ENCODE measurements at regions not wholly inside any gene's neighbourhood (a gene's known extent, or its start where the extent isn't known, plus 50 kb on each side); places are given as distances from the start of the nearest gene placed in this dataset.
"Not testable (repeated sequence)": the region's sequence is repeated elsewhere in the genome, so short reads cannot be mapped to it uniquely, and the experiment has no call there.

DNA sequence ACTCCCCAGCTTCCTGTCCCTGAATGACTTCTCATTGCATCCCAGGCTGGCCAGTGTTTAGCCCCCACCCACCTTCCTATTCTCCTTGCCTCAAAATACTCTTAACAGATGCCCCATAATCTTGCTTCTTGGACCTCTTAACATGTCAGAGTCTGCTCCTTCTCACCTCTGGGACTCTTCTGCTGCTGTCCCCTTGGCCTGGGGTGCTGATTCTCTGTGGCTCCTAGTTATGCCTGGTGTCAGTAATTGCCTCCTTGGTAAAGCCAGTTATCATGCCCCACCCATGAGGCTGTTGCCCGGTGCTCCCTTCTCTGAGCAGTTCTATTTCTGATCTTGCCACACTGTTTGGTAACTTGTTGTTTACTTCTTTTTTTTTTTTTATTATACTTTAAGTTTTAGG, 256.8 kb downstream of the STIM2 start:
- no peaks in the 10 kb centered on the region for H3K36me3 ChIP-seq
- intact Hi-C loops (cut with DNase I) = no loop called here
- WGBS, 2 donors = 75 to 89% methylated on average over 1 of the region's 1 CpG
- DNase-seq = no peak
- no peak overlapping the region for H3K4me3 ChIP-seq
- no peaks in the 10 kb centered on the region for H3K9me3 ChIP-seq
- no peaks in the 10 kb centered on the region for H3K27me3 ChIP-seq
- no peak for TF ChIP-seq POLR2A (IDR thresholded peaks at IDR 0.05)
- TF ChIP-seq, protein P1, sequence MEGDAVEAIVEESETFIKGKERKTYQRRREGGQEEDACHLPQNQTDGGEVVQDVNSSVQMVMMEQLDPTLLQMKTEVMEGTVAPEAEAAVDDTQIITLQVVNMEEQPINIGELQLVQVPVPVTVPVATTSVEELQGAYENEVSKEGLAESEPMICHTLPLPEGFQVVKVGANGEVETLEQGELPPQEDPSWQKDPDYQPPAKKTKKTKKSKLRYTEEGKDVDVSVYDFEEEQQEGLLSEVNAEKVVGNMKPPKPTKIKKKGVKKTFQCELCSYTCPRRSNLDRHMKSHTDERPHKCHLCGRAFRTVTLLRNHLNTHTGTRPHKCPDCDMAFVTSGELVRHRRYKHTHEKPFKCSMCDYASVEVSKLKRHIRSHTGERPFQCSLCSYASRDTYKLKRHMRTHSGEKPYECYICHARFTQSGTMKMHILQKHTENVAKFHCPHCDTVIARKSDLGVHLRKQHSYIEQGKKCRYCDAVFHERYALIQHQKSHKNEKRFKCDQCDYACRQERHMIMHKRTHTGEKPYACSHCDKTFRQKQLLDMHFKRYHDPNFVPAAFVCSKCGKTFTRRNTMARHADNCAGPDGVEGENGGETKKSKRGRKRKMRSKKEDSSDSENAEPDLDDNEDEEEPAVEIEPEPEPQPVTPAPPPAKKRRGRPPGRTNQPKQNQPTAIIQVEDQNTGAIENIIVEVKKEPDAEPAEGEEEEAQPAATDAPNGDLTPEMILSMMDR (IDR thresholded peaks at IDR 0.05) = no peak
- no peaks in the 10 kb centered on the region for H3K4me1 ChIP-seq
- no peak overlapping the region for H3K27ac ChIP-seq

DNA sequence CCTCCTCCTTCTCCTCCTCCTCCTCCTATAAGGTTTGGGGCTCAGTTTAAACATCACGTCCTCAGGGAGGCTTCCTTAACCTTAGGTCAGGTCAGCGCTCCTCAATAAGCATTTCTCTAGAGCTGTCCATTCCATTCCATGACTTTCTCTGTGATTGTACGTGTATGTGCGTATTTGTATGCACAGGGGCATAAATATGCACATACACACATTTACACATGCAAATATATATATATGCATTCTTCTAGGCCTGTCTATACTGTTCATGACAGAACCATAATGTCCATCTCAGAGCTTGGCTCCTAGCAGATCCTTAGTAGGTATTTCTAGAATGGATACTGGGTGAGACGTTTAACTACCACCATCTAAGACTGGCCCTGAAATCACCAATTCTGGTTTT, 258.6 kb downstream of the STIM2 start:
- no peak for DNase-seq
- no peaks in the 10 kb centered on the region for H3K27me3 ChIP-seq
- 77 to 80% methylated on average over 5 of the region's 5 CpGs for WGBS, 2 donors
- no peaks in the 10 kb centered on the region for H3K9me3 ChIP-seq
- no peaks in the 10 kb centered on the region for H3K36me3 ChIP-seq
- TF ChIP-seq, protein P1 (IDR thresholded peaks at IDR 0.05) = no peak
- TF ChIP-seq POLR2A (IDR thresholded peaks at IDR 0.05) = no peak
- intact Hi-C loops (cut with DNase I) = no loop called here
- no peak overlapping the region for H3K4me3 ChIP-seq
- H3K27ac ChIP-seq = no peak overlapping the region
- H3K4me1 ChIP-seq = no peaks in the 10 kb centered on the region

DNA sequence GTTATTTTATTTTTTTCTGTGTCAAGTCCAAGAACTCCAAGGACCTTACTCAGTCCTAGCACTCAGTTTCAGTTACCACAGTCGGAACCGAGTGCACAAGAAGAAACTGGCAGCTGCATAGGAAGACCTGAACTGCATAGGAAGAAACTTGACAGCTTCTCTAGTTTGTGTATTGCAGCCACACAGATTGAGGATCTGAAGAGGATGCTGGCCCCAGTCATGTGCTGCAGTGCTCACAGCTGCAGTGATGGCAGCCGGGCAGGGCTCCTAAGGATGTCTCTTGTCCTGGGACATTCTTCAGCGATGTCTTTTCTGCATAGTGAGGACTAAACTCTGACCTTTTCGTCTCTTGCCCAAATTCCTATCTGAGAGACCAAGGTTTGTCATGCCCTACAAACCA, 261.2 kb downstream of the STIM2 start:
- intact Hi-C loops (cut with DNase I) = no loop called here
- TF ChIP-seq, protein P1 (IDR thresholded peaks at IDR 0.05) = no peak
- TF ChIP-seq POLR2A (IDR thresholded peaks at IDR 0.05) = no peak
- no peaks in the 10 kb centered on the region for H3K4me1 ChIP-seq
- H3K36me3 ChIP-seq = no peaks in the 10 kb centered on the region
- H3K27me3 ChIP-seq = no peaks in the 10 kb centered on the region
- WGBS, 2 donors = 84 to 86% methylated on average over 5 of the region's 5 CpGs
- no peak overlapping the region for H3K4me3 ChIP-seq
- H3K27ac ChIP-seq = no peak overlapping the region
- DNase-seq = no peak
- H3K9me3 ChIP-seq = no peaks in the 10 kb centered on the region

DNA sequence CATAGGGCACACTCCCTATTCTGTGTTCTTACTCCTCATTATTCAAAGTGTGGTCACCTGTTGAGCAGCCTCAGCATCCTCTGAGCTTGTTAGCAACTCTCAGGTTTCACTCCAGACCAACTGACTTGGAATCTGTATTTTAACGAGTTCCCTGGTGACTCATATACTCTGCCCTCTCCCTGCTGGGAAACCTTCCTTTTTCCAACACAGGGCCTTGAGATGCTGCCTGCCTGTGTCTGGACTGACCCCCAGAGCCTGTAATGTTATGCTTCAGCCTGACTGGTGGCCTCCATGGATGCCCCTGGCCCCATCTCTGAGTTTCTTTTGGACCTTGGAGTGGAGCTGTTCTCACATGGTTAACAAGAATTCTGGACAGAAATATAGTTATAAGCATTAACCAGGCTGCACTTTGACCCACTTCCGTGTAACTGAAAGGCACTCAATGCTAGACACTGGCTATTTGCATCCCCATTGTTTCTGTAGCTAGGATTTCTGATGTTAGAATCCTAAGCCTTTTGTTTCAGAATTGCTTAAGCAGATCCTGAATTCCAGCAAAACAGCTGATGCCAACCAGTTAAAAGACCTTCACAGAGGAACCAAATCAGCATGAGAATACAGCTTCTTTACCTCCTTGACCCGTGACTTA, 262.6 kb downstream of the STIM2 start:
- Histone ChIP-seq H3K36me3 (no peaks in the 10 kb centered on the region), H3K4me1 (no peaks in the 10 kb centered on the region), H3K4me3 (no peak overlapping the region), H3K9me3 (no peaks in the 10 kb centered on the region), H3K27ac (no peak overlapping the region), H3K27me3 (no peaks in the 10 kb centered on the region)
- DNase-seq = no peak
- 28 to 36% methylated on average over 3 of the region's 3 CpGs for WGBS, 2 donors
- intact Hi-C loops (cut with DNase I) = no loop called here
- no peak for TF ChIP-seq POLR2A (IDR thresholded peaks at IDR 0.05)
- TF ChIP-seq, protein P1 (IDR thresholded peaks at IDR 0.05) = no peak

DNA sequence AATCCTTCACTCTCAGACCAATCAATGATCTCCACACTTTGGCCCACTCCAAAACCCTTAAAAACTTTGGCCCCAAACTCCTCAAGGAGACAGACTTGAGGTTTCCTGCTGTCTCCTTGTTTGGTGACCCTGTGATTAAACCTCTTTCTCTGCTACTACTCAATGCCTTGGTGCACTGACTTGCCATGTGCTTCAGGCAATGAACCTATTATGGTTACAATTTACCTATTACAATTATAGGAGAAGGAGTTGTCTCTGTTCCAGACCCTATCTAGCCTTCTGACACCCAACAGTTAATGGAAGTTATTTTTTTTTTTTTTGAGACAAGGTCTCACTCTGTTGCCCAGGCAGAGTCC, 263.1 kb downstream of the STIM2 start:
- Histone ChIP-seq H3K27me3 (no peaks in the 10 kb centered on the region), H3K4me3 (no peak overlapping the region), H3K27ac (no peak overlapping the region), H3K4me1 (no peaks in the 10 kb centered on the region), H3K36me3 (no peaks in the 10 kb centered on the region), H3K9me3 (no peaks in the 10 kb centered on the region)
- TF ChIP-seq POLR2A (IDR thresholded peaks at IDR 0.05) = no peak
- TF ChIP-seq, protein P1 (IDR thresholded peaks at IDR 0.05) = no peak
- intact Hi-C loops (cut with DNase I) = no loop called here
- DNase-seq = no peak

DNA sequence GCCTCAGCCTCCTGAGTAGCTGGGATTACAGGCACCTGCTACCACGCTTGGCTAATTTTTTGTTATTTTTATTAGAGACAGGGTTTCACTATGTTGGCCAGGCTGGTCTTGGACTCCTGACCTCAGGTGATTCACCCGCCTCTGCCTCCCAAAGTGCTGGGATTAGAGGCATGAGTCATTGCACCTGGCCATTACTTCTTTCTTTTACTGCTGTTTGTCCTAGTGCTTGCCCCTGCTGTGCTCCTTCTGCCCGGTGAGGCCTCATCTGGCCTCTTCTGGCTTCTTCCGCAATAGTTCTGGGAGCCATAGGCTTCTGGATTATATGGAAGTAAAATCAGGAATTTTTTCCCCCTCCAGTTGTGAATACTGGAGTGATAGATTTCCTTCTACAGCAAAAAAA, 266.3 kb downstream of the STIM2 start:
- DNase-seq; H3K4me1 ChIP-seq; H3K27ac ChIP-seq; H3K4me3 ChIP-seq; H3K27me3 ChIP-seq; H3K9me3 ChIP-seq; H3K36me3 ChIP-seq; intact Hi-C loops (cut with DNase I): not testable (repeated sequence)
- whole genome bisulfite sequencing, 2 donors = 72 to 74% methylated on average over 3 to 4 of the region's 4 CpGs
